ENCODE measurements at regions not wholly inside any gene's neighbourhood (a gene's known extent, or its start where the extent isn't known, plus 50 kb on each side); places are given as distances from the start of the nearest gene placed in this dataset.

DNA sequence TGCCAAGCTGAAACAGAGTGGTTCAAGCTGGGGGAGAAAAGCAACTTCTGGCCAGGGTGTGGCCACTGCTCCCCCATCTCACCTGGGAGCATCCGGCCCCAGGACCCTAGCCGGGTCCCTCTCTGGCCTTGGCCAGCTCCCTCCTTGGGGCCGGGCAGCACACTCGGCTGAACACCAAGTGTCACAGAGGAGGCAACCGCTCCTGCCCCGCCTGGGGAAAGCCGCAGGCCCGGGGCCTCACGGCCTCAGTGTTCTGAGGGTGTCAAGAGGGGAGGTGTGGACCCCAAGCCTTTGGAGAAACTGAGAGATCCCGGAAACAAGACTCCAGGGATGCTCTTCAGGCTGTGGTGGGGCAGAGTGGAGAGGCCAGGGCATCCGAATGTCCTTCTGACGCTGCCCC is 88.4 kb downstream of the ENGASE start:
- Histone ChIP-seq H3K36me3 (replicated peaks in 1 of 2; ENCODE audit: control insufficient read depth in 1 of 2, insufficient read depth in 2 of 2, low read length in 2 of 2) (no peaks in the 10 kb centered on the region), H3K4me2 (ENCODE audit: low read depth, low read length) (no peak overlapping the region), H3K9me3 (ENCODE audit: low read length) (no peaks in the 10 kb centered on the region), H3K79me2 (ENCODE audit: insufficient read depth, low read length) (no peaks in the 10 kb centered on the region), H3K4me1 (ENCODE audit: insufficient read depth, low read length) (no peaks in the 10 kb centered on the region), H4K20me1 (ENCODE audit: insufficient read depth, low read length) (no peaks in the 10 kb centered on the region; the same call in 1 of the 2 replicates), H3K27ac (ENCODE audit: extremely low read length, insufficient read depth, low read length) (no peak overlapping the region), H3K9ac (ENCODE audit: insufficient read depth, low read depth, low read length) (no peak overlapping the region), H3K4me3 (replicated peaks in 1 of 3; ENCODE audit: insufficient read depth in 1 of 3, low read depth in 2 of 3, low read length in 3 of 3) (no peak overlapping the region), H3K27me3 (ENCODE audit: control insufficient read depth in 1 of 2, insufficient read depth in 2 of 2, low read length in 2 of 2) (peaks cover 52 to 98% of the 10 kb centered on the region in 2 experiments), H2AFZ (ENCODE audit: low read length) (no peak overlapping the region)
- ChIA-PET CTCF (ENCODE audit: low intra/inter-chr PET ratio, low total read pairs) (no interaction called here), POLR2A (interaction anchor here (0.5 kb wide), 1 partner anchor 136 kb away, joined by 4 read pairs; no protein-coding TSS in a partner anchor)
- ATAC-seq (no peak), FAIRE-seq (no peak), DNase-seq (ENCODE audit: low spot score) (no peak)
- in situ Hi-C loops (cut with HindIII; ENCODE audit: extremely low pct_ligation_motif_present, low pct_unique_long_range_greater_than_20kb) = no loop called here
- WGBS (ENCODE audit: low lambda C conversion rate) = 0% methylated on average over 3 of the region's 12 CpGs
- BruUV-seq (replicated peaks) = no TSS peak
- intact Hi-C loops (cut with micrococcal nuclease; ENCODE audit: unreplicated experiment) = no loop called here
- TF ChIP-seq ZNF253 (CRISPR knock-in tag; IDR thresholded peaks at IDR 0.05; ENCODE audit: borderline replicate concordance) (no peak), ZNF20 (CRISPR knock-in tag; IDR thresholded peaks at IDR 0.05) (no peak), NR2F1 (CRISPR knock-in tag; IDR thresholded peaks at IDR 0.05) (no peak), ZFP36L1 (CRISPR knock-in tag; IDR thresholded peaks at IDR 0.05) (no peak), GABPB1 (CRISPR knock-in tag; IDR thresholded peaks at IDR 0.05) (no peak), ZFY (CRISPR knock-in tag; IDR thresholded peaks at IDR 0.05) (no peak), ZNF569 (CRISPR knock-in tag; IDR thresholded peaks at IDR 0.05; ENCODE audit: borderline replicate concordance) (no peak), MAZ (IDR thresholded peaks at IDR 0.05; ENCODE audit: borderline replicate concordance, low read depth, low read length) (no peak), MAZ (CRISPR knock-in tag; IDR thresholded peaks at IDR 0.05; ENCODE audit: low read depth) (no peak), CENPX (CRISPR knock-in tag; IDR thresholded peaks at IDR 0.05) (no peak), ESRRA (CRISPR knock-in tag; IDR thresholded peaks at IDR 0.05; ENCODE audit: low read depth) (no peak), HOXA5 (CRISPR knock-in tag; IDR thresholded peaks at IDR 0.05) (no peak), GFI1 (CRISPR knock-in tag; IDR thresholded peaks at IDR 0.05; ENCODE audit: borderline replicate concordance) (no peak), REPIN1 (CRISPR knock-in tag; IDR thresholded peaks at IDR 0.05; ENCODE audit: borderline replicate concordance, low read depth) (no peak)
- TF ChIP-seq, protein P1, sequence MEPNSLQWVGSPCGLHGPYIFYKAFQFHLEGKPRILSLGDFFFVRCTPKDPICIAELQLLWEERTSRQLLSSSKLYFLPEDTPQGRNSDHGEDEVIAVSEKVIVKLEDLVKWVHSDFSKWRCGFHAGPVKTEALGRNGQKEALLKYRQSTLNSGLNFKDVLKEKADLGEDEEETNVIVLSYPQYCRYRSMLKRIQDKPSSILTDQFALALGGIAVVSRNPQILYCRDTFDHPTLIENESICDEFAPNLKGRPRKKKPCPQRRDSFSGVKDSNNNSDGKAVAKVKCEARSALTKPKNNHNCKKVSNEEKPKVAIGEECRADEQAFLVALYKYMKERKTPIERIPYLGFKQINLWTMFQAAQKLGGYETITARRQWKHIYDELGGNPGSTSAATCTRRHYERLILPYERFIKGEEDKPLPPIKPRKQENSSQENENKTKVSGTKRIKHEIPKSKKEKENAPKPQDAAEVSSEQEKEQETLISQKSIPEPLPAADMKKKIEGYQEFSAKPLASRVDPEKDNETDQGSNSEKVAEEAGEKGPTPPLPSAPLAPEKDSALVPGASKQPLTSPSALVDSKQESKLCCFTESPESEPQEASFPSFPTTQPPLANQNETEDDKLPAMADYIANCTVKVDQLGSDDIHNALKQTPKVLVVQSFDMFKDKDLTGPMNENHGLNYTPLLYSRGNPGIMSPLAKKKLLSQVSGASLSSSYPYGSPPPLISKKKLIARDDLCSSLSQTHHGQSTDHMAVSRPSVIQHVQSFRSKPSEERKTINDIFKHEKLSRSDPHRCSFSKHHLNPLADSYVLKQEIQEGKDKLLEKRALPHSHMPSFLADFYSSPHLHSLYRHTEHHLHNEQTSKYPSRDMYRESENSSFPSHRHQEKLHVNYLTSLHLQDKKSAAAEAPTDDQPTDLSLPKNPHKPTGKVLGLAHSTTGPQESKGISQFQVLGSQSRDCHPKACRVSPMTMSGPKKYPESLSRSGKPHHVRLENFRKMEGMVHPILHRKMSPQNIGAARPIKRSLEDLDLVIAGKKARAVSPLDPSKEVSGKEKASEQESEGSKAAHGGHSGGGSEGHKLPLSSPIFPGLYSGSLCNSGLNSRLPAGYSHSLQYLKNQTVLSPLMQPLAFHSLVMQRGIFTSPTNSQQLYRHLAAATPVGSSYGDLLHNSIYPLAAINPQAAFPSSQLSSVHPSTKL (CRISPR knock-in tag; IDR thresholded peaks at IDR 0.05) = no peak
- TF ChIP-seq, protein P2, sequence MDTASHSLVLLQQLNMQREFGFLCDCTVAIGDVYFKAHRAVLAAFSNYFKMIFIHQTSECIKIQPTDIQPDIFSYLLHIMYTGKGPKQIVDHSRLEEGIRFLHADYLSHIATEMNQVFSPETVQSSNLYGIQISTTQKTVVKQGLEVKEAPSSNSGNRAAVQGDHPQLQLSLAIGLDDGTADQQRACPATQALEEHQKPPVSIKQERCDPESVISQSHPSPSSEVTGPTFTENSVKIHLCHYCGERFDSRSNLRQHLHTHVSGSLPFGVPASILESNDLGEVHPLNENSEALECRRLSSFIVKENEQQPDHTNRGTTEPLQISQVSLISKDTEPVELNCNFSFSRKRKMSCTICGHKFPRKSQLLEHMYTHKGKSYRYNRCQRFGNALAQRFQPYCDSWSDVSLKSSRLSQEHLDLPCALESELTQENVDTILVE (CRISPR knock-in tag; IDR thresholded peaks at IDR 0.05) = no peak
- TF ChIP-seq, protein P3, sequence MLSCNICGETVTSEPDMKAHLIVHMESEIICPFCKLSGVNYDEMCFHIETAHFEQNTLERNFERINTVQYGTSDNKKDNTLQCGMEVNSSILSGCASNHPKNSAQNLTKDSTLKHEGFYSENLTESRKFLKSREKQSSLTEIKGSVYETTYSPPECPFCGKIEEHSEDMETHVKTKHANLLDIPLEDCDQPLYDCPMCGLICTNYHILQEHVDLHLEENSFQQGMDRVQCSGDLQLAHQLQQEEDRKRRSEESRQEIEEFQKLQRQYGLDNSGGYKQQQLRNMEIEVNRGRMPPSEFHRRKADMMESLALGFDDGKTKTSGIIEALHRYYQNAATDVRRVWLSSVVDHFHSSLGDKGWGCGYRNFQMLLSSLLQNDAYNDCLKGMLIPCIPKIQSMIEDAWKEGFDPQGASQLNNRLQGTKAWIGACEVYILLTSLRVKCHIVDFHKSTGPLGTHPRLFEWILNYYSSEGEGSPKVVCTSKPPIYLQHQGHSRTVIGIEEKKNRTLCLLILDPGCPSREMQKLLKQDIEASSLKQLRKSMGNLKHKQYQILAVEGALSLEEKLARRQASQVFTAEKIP (CRISPR knock-in tag; IDR thresholded peaks at IDR 0.05; ENCODE audit: borderline replicate concordance) = no peak
- TF ChIP-seq, protein P4, sequence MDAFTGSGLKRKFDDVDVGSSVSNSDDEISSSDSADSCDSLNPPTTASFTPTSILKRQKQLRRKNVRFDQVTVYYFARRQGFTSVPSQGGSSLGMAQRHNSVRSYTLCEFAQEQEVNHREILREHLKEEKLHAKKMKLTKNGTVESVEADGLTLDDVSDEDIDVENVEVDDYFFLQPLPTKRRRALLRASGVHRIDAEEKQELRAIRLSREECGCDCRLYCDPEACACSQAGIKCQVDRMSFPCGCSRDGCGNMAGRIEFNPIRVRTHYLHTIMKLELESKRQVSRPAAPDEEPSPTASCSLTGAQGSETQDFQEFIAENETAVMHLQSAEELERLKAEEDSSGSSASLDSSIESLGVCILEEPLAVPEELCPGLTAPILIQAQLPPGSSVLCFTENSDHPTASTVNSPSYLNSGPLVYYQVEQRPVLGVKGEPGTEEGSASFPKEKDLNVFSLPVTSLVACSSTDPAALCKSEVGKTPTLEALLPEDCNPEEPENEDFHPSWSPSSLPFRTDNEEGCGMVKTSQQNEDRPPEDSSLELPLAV (CRISPR knock-in tag; conservative IDR thresholded peaks at IDR 0.05; ENCODE audit: low read depth) = no peak

Data from HepG2 (cell line).